Stimulated activated naive B cell treated with anti-CD40 and anti-IgM and Interleukin-4, amounts not matched to agents 10 μg/mL and 1 μg/mL and 100 μg/mL, for 72 hours (primary cell): ENCODE measurements at regions not wholly inside any gene's neighbourhood (a gene's known extent, or its start where the extent isn't known, plus 50 kb on each side); places are given as distances from the start of the nearest gene placed in this dataset.
"Not testable (repeated sequence)": the region's sequence is repeated elsewhere in the genome, so short reads cannot be mapped to it uniquely, and the experiment has no call there.

Experiments used
- ATAC-seq, 2 donors: fragments of 150-1000 bp; cut with Tn5 transposase; replicated peaks; 2 replicates each; pipeline ENCODE4 v1.10.0; 2021; ENCODE audit warnings: moderate library complexity in 1 of 2
- DNase-seq: peaks from one replicate; pipeline ENCODE4 v3.0.0; 2021
- H3K27ac Mint-ChIP-seq: one replicate; pipeline ENCODE4 v1.8.0; 2022; ENCODE audit warnings: mild to moderate bottlenecking, mixed read lengths
- H3K27me3 Mint-ChIP-seq, 2 donors: one replicate each; pipeline ENCODE4 v1.8.0; 2022; ENCODE audit warnings: mixed read lengths in 2 of 2
- H3K36me3 Mint-ChIP-seq, 2 donors: one replicate each; pipeline ENCODE4 v1.8.0; 2022; ENCODE audit warnings: mixed read lengths in 2 of 2, mild to moderate bottlenecking in 1 of 2
- H3K4me1 Mint-ChIP-seq, 2 donors: one replicate each; pipeline ENCODE4 v1.8.0; 2022; ENCODE audit warnings: mixed read lengths in 2 of 2, mild to moderate bottlenecking in 1 of 2
- H3K4me3 Mint-ChIP-seq, 2 donors: one replicate each; pipeline ENCODE4 v1.8.0; 2022; ENCODE audit warnings: mild to moderate bottlenecking in 2 of 2, mixed read lengths in 2 of 2, moderate library complexity in 1 of 2
- H3K9me3 Mint-ChIP-seq, 2 donors: one replicate each; pipeline ENCODE4 v1.8.0; 2022; ENCODE audit warnings: mixed read lengths in 2 of 2, mild to moderate bottlenecking in 1 of 2

DNA sequence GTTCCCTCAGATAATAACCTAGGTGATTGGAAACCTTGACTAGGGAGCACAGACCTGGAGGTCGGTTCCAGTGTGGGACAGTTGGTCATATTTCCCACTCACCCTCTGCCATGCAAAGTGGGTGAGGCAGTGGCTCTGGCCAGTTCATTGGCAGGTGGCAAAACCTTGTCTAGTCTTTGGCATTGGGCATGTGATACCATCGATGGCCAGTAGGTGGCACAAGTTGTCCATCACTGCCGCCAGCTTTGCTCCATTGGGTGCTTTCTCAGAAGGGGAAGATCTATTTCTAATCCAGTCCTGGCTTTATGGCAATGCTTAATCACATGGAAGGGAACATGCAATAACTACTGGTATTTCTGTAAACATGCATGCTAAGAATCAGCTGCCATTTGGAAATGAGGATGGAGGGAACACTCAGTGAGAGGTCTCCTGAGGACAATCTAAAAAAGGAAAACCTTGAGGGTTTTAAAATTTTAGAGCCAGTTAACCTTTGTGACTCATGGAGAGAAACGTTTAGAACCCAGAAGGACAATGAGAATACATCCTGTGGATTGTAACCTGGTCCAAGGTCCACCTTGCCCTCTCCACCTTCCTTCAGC lies 207.5 kb upstream of the PLGLB1 start:
- not testable (repeated sequence) for H3K27me3 Mint-ChIP-seq, H3K4me1 Mint-ChIP-seq, H3K27ac Mint-ChIP-seq, H3K4me3 Mint-ChIP-seq, H3K9me3 Mint-ChIP-seq, DNase-seq, H3K36me3 Mint-ChIP-seq
- peak; percentile 89 to 91 for ATAC-seq

- not testable (repeated sequence) for H3K4me3 Mint-ChIP-seq, ATAC-seq, H3K4me1 Mint-ChIP-seq, H3K27ac Mint-ChIP-seq, H3K9me3 Mint-ChIP-seq, H3K36me3 Mint-ChIP-seq, H3K27me3 Mint-ChIP-seq, DNase-seq
Observed at GRCh38 chr2:87229964-87230363, 208.3 kb upstream of the PLGLB1 start.

DNA sequence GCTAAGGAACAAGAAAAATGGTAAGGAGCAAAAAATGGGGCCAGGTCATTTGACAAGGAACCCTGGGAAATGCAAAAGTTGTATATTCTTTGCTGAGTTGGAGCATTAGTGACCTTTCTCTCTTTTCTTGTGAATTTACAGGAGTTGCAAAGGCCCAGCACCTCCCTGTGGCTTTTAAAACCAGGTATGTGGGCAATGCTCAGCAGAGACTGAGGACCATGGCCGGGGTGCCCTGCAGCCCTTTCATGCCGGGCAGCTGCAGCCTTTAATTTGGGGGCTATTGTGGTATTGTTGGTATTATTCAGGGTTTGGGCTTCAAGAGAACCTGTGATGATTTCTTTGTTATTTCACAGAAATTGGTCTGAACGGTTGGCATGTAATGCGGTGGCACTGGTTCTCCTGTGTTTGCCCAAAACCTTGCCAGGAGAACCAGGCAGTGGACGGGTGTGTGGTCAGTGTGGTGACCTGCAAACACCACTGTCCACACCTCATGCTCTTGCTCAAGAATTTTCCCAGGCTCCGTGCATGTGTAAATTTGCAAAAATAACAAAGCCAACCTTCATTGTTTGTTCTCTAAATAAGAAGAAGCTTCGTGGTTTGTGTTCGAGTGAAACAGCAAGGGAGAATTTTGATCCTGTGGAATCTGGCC lies 213.8 kb upstream of the PLGLB1 start:
- DNase-seq, H3K27me3 Mint-ChIP-seq, ATAC-seq, H3K4me1 Mint-ChIP-seq, H3K4me3 Mint-ChIP-seq, H3K9me3 Mint-ChIP-seq, H3K36me3 Mint-ChIP-seq, H3K27ac Mint-ChIP-seq: not testable (repeated sequence)

DNA sequence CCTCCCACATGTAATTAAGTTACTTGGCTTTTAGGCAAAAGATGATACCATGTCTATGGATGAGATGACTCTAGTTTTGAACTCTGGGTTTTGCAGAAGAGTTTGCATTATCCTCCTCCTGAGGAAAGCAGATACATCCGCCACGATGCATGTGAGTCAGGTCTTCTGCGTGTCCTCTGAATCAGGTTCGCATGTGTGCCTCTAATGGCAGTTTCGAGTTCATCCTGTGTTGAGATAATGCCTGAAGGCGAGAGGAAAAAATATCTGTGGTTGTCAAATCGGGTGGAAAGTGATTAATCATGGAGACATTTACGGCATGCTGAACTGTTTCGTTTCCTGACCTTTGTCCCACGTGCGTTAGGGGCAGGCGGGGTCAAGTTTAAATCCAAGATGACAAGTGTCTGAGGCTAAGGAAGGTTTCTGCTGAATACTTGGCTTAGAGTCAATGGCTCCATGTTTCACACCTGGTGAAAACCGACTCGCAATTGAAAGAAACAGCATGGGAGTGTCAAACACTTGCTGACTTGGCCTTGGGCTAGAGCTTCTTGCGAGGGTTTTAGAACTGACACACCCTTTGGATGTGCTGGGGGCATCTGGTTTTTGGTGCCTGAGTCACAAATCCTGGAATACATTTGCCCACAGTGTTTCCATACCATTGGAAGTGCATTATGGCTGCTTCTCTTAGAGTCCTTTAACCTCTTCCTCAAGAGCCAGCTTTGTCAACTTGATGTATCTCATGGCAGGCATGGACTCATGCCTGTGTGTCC lies 216.1 kb upstream of the PLGLB1 start:
- not testable (repeated sequence) for H3K27ac Mint-ChIP-seq, H3K4me3 Mint-ChIP-seq, DNase-seq, H3K4me1 Mint-ChIP-seq, H3K9me3 Mint-ChIP-seq, H3K27me3 Mint-ChIP-seq, H3K36me3 Mint-ChIP-seq
- ATAC-seq: peak in 1 of 2 donors; percentile 21

DNA sequence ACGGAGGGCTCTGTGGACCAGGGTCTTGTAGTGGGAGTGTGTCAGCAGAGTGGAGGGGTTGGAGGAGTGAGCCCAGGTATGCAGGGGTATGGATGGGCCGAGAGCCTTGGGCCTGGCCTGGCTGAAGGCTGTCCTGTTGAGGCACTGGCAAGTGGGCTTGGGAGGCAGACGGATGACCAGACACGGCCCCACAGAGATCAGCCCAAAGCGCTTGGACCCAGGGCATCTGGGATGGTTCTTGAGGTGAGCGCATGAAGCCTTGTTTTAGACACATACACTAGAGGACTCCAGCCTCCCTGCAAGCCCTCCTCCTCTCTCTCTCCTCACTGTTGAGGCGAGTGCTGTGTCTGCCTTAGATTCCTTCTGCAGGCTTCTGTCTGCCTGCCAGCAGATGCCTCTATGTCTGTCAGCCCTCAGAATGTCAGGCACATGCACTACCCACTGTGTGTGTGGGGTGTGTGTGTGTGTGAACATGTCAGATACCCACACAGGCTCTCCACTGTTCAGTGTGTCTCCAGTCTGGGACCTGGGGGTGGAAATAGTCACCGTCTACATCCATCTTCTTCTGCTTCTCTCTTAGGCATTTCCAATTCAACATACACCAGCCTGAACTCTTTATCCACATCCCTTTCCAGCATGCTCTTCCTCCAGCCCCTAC lies 218.0 kb upstream of the PLGLB1 start:
- ATAC-seq: peak; percentile 42 to 59

GRCh38 chr2:87246066-87246717 lies 224.5 kb upstream of the PLGLB1 start:
- not testable (repeated sequence) for H3K27ac Mint-ChIP-seq, DNase-seq, H3K4me3 Mint-ChIP-seq, H3K9me3 Mint-ChIP-seq, H3K4me1 Mint-ChIP-seq, H3K36me3 Mint-ChIP-seq, H3K27me3 Mint-ChIP-seq
- peak; percentile 78 to 89 for ATAC-seq

More for the DNA sequence above, 218.0 kb upstream of the PLGLB1 start:
- not testable (repeated sequence) for H3K9me3 Mint-ChIP-seq, H3K27me3 Mint-ChIP-seq, DNase-seq, H3K27ac Mint-ChIP-seq, H3K4me3 Mint-ChIP-seq, H3K4me1 Mint-ChIP-seq, H3K36me3 Mint-ChIP-seq

DNA sequence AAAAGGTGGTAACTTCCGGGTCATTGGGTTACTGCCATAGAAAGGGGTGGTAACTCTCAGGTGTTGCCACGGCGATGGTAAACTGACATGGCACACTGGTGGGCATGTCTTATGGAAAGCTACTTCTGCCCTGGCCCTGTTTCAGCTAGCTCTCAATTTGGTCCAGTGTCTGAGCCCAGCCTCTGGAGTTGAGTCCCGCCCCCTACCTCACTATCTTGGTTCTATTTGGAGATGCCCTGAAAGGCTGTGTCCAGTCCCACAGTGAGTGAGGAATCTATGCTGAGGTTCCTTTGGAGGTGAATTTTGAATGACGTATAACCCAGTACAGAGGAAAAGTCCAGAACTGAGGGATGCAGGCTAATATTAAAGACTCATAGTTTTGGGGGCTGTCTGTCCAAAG lies 230.4 kb upstream of the PLGLB1 start:
- not testable (repeated sequence) for ATAC-seq, DNase-seq, H3K27ac Mint-ChIP-seq, H3K4me3 Mint-ChIP-seq, H3K27me3 Mint-ChIP-seq, H3K9me3 Mint-ChIP-seq, H3K36me3 Mint-ChIP-seq, H3K4me1 Mint-ChIP-seq

GRCh38 chr2:87254562-87254961 lies 232.9 kb upstream of the PLGLB1 start:
- H3K36me3 Mint-ChIP-seq, H3K27me3 Mint-ChIP-seq, H3K4me3 Mint-ChIP-seq, H3K27ac Mint-ChIP-seq, ATAC-seq, DNase-seq, H3K9me3 Mint-ChIP-seq, H3K4me1 Mint-ChIP-seq: not testable (repeated sequence)

DNA sequence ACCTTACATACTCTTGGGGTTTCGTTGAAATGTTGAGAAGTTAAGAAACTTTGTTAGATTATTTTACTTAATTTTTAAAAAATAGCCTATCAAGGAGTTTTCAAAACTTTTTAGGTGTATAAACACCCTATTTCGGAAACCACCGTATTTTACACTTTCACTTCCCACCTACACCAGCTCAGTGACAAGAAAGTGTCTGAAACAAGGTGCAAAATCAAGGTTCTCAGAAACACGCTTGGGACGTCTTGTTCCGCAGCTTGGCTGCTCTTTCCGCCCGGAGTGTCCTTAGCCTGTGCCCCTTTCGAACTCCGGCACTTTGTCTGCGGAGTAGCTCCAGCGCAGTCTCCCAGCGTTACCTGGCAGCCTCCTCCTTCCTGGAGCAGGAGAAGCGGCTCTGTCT lies 233.8 kb upstream of the PLGLB1 start:
- peak in 1 of 2 donors; percentile 50 for ATAC-seq
- H3K4me1 Mint-ChIP-seq, H3K36me3 Mint-ChIP-seq, DNase-seq, H3K4me3 Mint-ChIP-seq, H3K27ac Mint-ChIP-seq, H3K9me3 Mint-ChIP-seq, H3K27me3 Mint-ChIP-seq: not testable (repeated sequence)

DNA sequence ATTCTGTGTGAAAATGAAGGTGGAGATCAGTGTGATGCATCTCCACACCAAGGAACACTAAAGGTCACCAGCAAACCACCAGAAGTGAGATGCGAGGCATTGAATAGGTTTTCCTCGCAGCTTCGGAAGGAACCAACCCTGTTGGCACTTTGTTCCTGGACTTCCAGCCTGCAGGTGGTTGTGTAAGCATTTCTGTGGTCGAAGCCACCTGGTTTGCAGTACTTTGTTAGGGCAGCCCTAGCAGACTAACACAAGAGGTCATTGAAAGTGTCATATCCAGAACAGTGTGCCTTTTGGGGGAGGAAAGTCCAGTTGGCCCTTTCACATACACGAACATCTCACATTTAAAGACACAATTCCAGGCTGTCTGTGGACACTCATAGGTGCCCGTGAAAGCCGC lies 237.2 kb upstream of the PLGLB1 start:
- not testable (repeated sequence) for H3K4me3 Mint-ChIP-seq, H3K4me1 Mint-ChIP-seq, DNase-seq, H3K27ac Mint-ChIP-seq, H3K9me3 Mint-ChIP-seq, H3K27me3 Mint-ChIP-seq, ATAC-seq, H3K36me3 Mint-ChIP-seq

- not testable (repeated sequence) for H3K9me3 Mint-ChIP-seq, DNase-seq, H3K4me3 Mint-ChIP-seq, ATAC-seq, H3K27ac Mint-ChIP-seq, H3K36me3 Mint-ChIP-seq, H3K4me1 Mint-ChIP-seq, H3K27me3 Mint-ChIP-seq
Observed at GRCh38 chr2:87262184-87262702, 240.6 kb upstream of the PLGLB1 start.

DNA sequence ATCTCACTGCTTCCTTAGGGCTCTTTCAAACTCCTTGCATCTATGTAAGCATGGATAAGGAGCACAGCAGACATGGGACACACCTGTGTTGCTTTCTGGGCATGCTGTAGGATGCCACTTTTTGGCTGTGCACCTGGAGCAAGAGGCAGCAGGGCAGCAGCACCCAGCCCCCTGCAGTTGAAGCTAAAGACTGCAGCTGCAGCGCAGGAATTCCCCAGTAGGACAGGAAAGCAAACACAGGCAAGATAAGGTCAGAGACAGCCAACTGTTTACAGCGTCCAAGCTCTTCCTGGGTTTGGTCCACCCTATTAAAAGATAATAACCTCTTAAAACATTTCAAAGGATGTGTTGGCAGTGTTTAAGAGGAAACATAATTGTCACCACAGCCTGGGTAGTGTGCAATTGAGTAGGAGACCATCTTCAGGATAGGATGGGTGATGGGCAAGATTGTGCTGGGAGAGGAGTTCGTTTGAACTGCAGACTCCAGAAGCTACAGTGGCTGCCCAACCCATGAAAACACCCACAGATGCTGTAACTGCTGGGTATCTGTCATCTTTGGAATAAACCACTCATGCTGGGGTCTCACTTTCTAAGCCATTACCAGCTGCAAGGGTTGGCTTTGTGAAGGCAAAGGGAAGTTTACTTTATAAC lies 242.3 kb upstream of the PLGLB1 start:
- ATAC-seq: peak; percentile 78 to 80
- H3K9me3 Mint-ChIP-seq, H3K27me3 Mint-ChIP-seq, H3K36me3 Mint-ChIP-seq, H3K4me1 Mint-ChIP-seq, DNase-seq, H3K27ac Mint-ChIP-seq, H3K4me3 Mint-ChIP-seq: not testable (repeated sequence)

GRCh38 chr2:87275192-87275591 lies 253.5 kb upstream of the PLGLB1 start:
- H3K4me3 Mint-ChIP-seq, ATAC-seq, H3K4me1 Mint-ChIP-seq, H3K27ac Mint-ChIP-seq, H3K36me3 Mint-ChIP-seq, H3K27me3 Mint-ChIP-seq, DNase-seq, H3K9me3 Mint-ChIP-seq: not testable (repeated sequence)
